Peyer's patch (tissue), 4 donors: ENCODE measurements at regions not wholly inside any gene's neighbourhood (a gene's known extent, or its start where the extent isn't known, plus 50 kb on each side); places are given as distances from the start of the nearest gene placed in this dataset.
"Not testable (repeated sequence)": the region's sequence is repeated elsewhere in the genome, so short reads cannot be mapped to it uniquely, and the experiment has no call there.

ENCODE experiments used
- DNase-seq, 3 donors: peaks; one replicate each; pipeline ENCODE4 v3.0.0-alpha.2; 2017 to 2019
- H3K27ac ChIP-seq, 4 donors: fragments of 200-600 bp; sonication (generic); one replicate each; pipeline ENCODE4 v1.5.1; 2016 to 2019
- H3K27me3 ChIP-seq, 2 donors: fragments of 200-600 bp; sonication (generic); one replicate each; pipeline ENCODE4 v1.5.1; 2019
- H3K36me3 ChIP-seq, 3 donors: fragments of 200-600 bp; sonication (generic); one replicate each; pipeline ENCODE4 v1.5.1; 2016 to 2019
- H3K4me1 ChIP-seq, 4 donors: fragments of 200-600 bp; sonication (generic); one replicate each; pipeline ENCODE4 v1.5.1; 2016 to 2019
- H3K4me3 ChIP-seq, 4 donors: fragments of 200-600 bp; sonication (generic); 1 replicate in 3 of 4; 2 replicates in 1 of 4; pipeline ENCODE4 v1.5.1; 2016 to 2019; ENCODE audit warnings: mild to moderate bottlenecking in 1 of 4
- H3K9me3 ChIP-seq, 4 donors: fragments of 200-600 bp; sonication (generic); one replicate each; pipeline ENCODE4 v1.5.1; 2016 to 2019; ENCODE audit warnings: mild to moderate bottlenecking in 1 of 4

GRCh38 chr17:20668868-20669267 is 89.3 kb downstream of the CDRT15L2 start:
- H3K36me3 ChIP-seq, H3K4me1 ChIP-seq, H3K4me3 ChIP-seq, H3K9me3 ChIP-seq, H3K27ac ChIP-seq, DNase-seq, H3K27me3 ChIP-seq: not testable (repeated sequence)

DNA sequence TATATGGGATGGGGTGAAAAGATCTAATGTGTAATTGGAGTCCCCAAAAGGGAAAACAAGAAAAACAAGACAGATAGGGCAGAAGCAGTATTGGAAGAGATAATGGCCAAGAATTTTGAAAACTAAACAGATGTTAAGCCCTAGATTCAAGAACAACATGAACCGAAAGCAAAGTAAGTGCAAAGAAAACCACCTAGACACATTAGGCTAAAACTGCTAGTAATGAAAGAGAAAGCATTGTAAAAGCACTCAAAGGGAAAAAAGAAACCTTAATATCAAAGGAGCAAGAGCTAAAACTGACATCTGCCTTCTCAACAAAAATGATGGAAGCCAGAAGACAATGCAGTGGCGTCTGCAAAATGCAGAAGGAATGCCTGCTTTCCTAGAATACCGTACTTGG is 91.0 kb downstream of the CDRT15L2 start:
- not testable (repeated sequence) for H3K4me1 ChIP-seq, H3K36me3 ChIP-seq, H3K27me3 ChIP-seq, DNase-seq, H3K9me3 ChIP-seq, H3K4me3 ChIP-seq, H3K27ac ChIP-seq

- H3K27ac ChIP-seq, H3K36me3 ChIP-seq, H3K9me3 ChIP-seq, H3K27me3 ChIP-seq, H3K4me3 ChIP-seq, DNase-seq, H3K4me1 ChIP-seq: not testable (repeated sequence)
Measured at GRCh38 chr17:20674374-20674773, 94.8 kb downstream of the CDRT15L2 start.

DNA sequence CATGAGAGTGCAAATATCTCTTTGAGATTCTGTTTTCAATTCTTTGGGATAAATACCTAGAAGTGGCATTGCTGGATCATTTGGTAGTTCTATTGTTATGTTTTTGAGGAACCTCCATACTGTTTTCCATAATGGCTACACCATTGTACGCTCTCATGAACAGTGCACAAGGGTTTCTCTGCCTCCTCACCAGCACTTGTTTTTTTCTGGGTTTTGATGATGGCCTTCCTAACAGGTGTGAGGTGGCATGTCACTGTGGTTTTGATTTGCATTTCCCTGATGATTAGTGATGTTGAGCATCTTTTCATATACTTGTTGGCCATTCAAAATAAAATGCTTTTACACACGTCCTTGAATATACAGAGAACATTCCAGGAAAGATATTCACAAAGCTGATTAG is 96.2 kb downstream of the CDRT15L2 start:
- H3K36me3 ChIP-seq, H3K27me3 ChIP-seq, H3K4me1 ChIP-seq, DNase-seq, H3K9me3 ChIP-seq, H3K4me3 ChIP-seq: not testable (repeated sequence)
- peak overlapping the region in 1 of 4 donors; percentile 61 for H3K27ac ChIP-seq

- H3K4me3 ChIP-seq, H3K36me3 ChIP-seq, H3K4me1 ChIP-seq, H3K9me3 ChIP-seq, H3K27me3 ChIP-seq, DNase-seq: not testable (repeated sequence)
- H3K27ac ChIP-seq, result peak overlapping the region in 2 of 4 donors; percentile 61 to 72
Measured at GRCh38 chr17:20676656-20677055, 97.1 kb downstream of the CDRT15L2 start.

- not testable (repeated sequence) for H3K4me1 ChIP-seq
- peak in 1 of 3 donors; percentile 56 for DNase-seq
- peak overlapping the region in 2 of 4 donors; percentile 61 to 72 for H3K27ac ChIP-seq
Measured at GRCh38 chr17:20677469-20677868, 97.9 kb downstream of the CDRT15L2 start.

GRCh38 chr17:20678424-20678823 is 98.9 kb downstream of the CDRT15L2 start:
- H3K27me3 ChIP-seq, H3K4me1 ChIP-seq, H3K4me3 ChIP-seq, H3K9me3 ChIP-seq, H3K36me3 ChIP-seq, DNase-seq: not testable (repeated sequence)
- peak overlapping the region in 2 of 4 donors; percentile 61 to 72 for H3K27ac ChIP-seq

More at GRCh38 chr17:20677469-20677868, 97.9 kb downstream of the CDRT15L2 start:
- H3K27me3 ChIP-seq, H3K4me3 ChIP-seq, H3K36me3 ChIP-seq, H3K9me3 ChIP-seq: not testable (repeated sequence)

- not testable (repeated sequence) for H3K27ac ChIP-seq, H3K27me3 ChIP-seq, H3K36me3 ChIP-seq, H3K4me1 ChIP-seq, H3K4me3 ChIP-seq, H3K9me3 ChIP-seq, DNase-seq
Measured at GRCh38 chr17:20681746-20682722, 102.5 kb downstream of the CDRT15L2 start.

GRCh38 chr17:20683651-20684229 is 104.2 kb downstream of the CDRT15L2 start:
- not testable (repeated sequence) for DNase-seq, H3K9me3 ChIP-seq, H3K27ac ChIP-seq, H3K4me1 ChIP-seq, H3K36me3 ChIP-seq, H3K4me3 ChIP-seq, H3K27me3 ChIP-seq

- not testable (repeated sequence) for H3K36me3 ChIP-seq, H3K27ac ChIP-seq, H3K9me3 ChIP-seq, H3K27me3 ChIP-seq, H3K4me1 ChIP-seq, DNase-seq, H3K4me3 ChIP-seq
Measured at GRCh38 chr17:20684975-20685374, 105.5 kb downstream of the CDRT15L2 start.

DNA sequence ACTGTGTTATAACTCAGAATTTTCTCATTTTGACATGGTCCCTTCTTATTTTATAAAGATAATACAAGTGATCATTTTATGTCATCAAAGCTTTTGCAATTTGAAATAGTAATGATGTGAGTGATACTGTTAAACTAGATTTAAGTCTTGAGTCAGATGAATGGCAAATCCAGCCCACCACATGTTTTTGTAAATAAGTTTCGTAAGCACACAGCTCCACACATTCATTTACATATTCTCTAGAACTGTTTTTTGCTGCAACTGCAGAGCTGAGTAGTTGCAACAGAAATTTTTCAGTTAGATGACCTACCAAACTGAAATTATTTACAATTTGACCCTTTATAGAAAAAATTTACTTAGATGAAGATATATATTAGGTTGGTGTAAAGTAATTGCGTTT is 108.1 kb downstream of the CDRT15L2 start:
- H3K36me3 ChIP-seq, H3K27ac ChIP-seq, H3K4me3 ChIP-seq, H3K27me3 ChIP-seq, H3K4me1 ChIP-seq, DNase-seq, H3K9me3 ChIP-seq: not testable (repeated sequence)

GRCh38 chr17:20689170-20689749 is 109.7 kb downstream of the CDRT15L2 start:
- not testable (repeated sequence) for DNase-seq, H3K36me3 ChIP-seq, H3K4me1 ChIP-seq, H3K27me3 ChIP-seq, H3K9me3 ChIP-seq, H3K27ac ChIP-seq, H3K4me3 ChIP-seq

GRCh38 chr17:20692706-20693105 is 113.2 kb downstream of the CDRT15L2 start:
- not testable (repeated sequence) for H3K9me3 ChIP-seq, H3K27ac ChIP-seq, H3K36me3 ChIP-seq, H3K27me3 ChIP-seq, DNase-seq, H3K4me3 ChIP-seq, H3K4me1 ChIP-seq

DNA sequence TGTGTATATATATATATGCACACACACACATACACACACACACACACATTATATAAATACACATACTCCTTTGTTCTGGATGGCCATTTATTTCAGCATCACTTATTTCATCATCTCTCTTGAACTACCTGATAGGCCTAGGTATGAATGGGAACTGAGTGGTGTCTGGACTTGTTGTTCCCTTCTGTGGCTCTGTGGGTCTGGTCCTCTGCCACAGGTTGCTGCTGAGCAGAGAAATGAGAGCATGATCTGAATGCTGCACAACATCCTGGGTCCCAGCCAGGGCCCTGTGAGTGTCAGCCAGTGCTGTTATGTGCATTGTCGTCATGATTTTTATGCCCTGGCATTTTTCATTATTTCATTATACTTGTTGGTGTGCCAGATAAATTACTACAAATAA is 116.3 kb downstream of the CDRT15L2 start:
- not testable (repeated sequence) for H3K4me1 ChIP-seq, H3K27ac ChIP-seq, H3K9me3 ChIP-seq, H3K27me3 ChIP-seq, H3K4me3 ChIP-seq, H3K36me3 ChIP-seq, DNase-seq
